ENCODE measurements at regions not wholly inside any gene's neighbourhood (a gene's known extent, or its start where the extent isn't known, plus 50 kb on each side); places are given as distances from the start of the nearest gene placed in this dataset.
"Not testable (repeated sequence)": the region's sequence is repeated elsewhere in the genome, so short reads cannot be mapped to it uniquely, and the experiment has no call there.

GRCh38 chr3:72027728-72028127 is 242.8 kb upstream of the PROK2 start:
- H2AK5ac ChIP-seq (ENCODE audit: low read depth, low read length); H3K9me1 ChIP-seq (ENCODE audit: insufficient read depth, low read length); H3K4ac ChIP-seq (ENCODE audit: low read depth, low read length); H3K9me3 ChIP-seq (ENCODE audit: control insufficient read depth, insufficient read depth, low read length); H2BK15ac ChIP-seq (ENCODE audit: low read depth, low read length); H4K5ac ChIP-seq (ENCODE audit: low read depth, low read length); DNase-seq; H4K8ac ChIP-seq (ENCODE audit: low read depth in 2 of 2, low read length in 2 of 2); H3K36me3 ChIP-seq (ENCODE audit: control insufficient read depth, insufficient read depth, low read length); in situ Hi-C loops (cut with MboI; ENCODE audit: low sequenced_read_pairs); dilution Hi-C loops (cut with HindIII; ENCODE audit: low sequenced_read_pairs, unreplicated experiment); intact Hi-C loops (cut with micrococcal nuclease); H3K79me1 ChIP-seq (ENCODE audit: low read depth in 1 of 2, low read length in 2 of 2); CTCF ChIA-PET; H2BK120ac ChIP-seq (ENCODE audit: low read depth, low read length); H2AFZ ChIP-seq (replicated peaks; ENCODE audit: low read length, poor library complexity); H4K91ac ChIP-seq (ENCODE audit: insufficient read depth, low read depth, low read length); BruUV-seq (replicated peaks); H3K56ac ChIP-seq (ENCODE audit: extremely low read depth, insufficient read depth, low read length); H3K4me1 ChIP-seq (ENCODE audit: control insufficient read depth, insufficient read depth, low read length); H2BK5ac ChIP-seq (ENCODE audit: low read depth, low read length, poor library complexity, severe bottlenecking); ATAC-seq (ENCODE audit: low read depth); H2AK9ac ChIP-seq (replicated peaks; ENCODE audit: low read depth, low read length, poor library complexity); H3K14ac ChIP-seq (replicated peaks; ENCODE audit: low read depth, low read length); H3K4me2 ChIP-seq (ENCODE audit: low read depth, low read length); H3K4me3 ChIP-seq (ENCODE audit: insufficient read depth, low read depth, low read length); H3K18ac ChIP-seq (ENCODE audit: low read depth, low read length); H3K27me3 ChIP-seq (ENCODE audit: control insufficient read depth, insufficient read depth, low read length); H4K20me1 ChIP-seq (ENCODE audit: insufficient read depth, low read length); H3K23ac ChIP-seq (ENCODE audit: low read depth, low read length); H3K9ac ChIP-seq (ENCODE audit: low read depth, low read length); H2BK20ac ChIP-seq (ENCODE audit: low read depth, low read length); POLR2A ChIA-PET (ENCODE audit: unreplicated experiment); H3K27ac ChIP-seq (ENCODE audit: insufficient read depth, low read length): not testable (repeated sequence)
- no CpG with 5 or more reads among the region's 2 CpGs for WGBS, 2 experiments (ENCODE audit: extremely low coverage in 2 of 2, insufficient read length in 1 of 2)

All from IMR-90 (cell line).